Psoas muscle (tissue), 7 donors: ENCODE measurements at regions not wholly inside any gene's neighbourhood (a gene's known extent, or its start where the extent isn't known, plus 50 kb on each side); places are given as distances from the start of the nearest gene placed in this dataset.

Experiments
- ATAC-seq, 4 donors: fragments of 200-7000 bp; cut with Tn5 transposase; one replicate each; pipeline ENCODE4 v1.9.1; 2020; ENCODE audit warnings: moderate library complexity in 3 of 4, mild to moderate bottlenecking in 2 of 4
- DNase-seq, 2 donors: peaks; one replicate each; pipeline ENCODE4 v3.0.0-alpha.2; 2020
- H3K27ac ChIP-seq: fragments of 200-600 bp; one replicate; pipeline ENCODE4 v1.8.0; 2022
- H3K27me3 ChIP-seq, 3 donors: fragments of 200-600 bp in 1 of 3; one replicate each; pipeline versions ENCODE4 v1.6.1 to v1.8.0; 2013 to 2022; ENCODE audit warnings: low read length in 2 of 3, mild to moderate bottlenecking in 2 of 3, moderate library complexity in 1 of 3; ENCODE audit not compliant: insufficient read depth in 3 of 3
- H3K36me3 ChIP-seq, 2 donors: fragments of 200-600 bp in 1 of 2; one replicate each; pipeline versions ENCODE4 v1.6.1 to v1.8.0; 2013 to 2022; ENCODE audit warnings: low read depth in 1 of 2, mild to moderate bottlenecking in 1 of 2, moderate library complexity in 1 of 2; ENCODE audit not compliant: insufficient read depth in 1 of 2
- H3K4me1 ChIP-seq: fragments of 200-600 bp; one replicate; pipeline ENCODE4 v1.8.0; 2022
- H3K4me3 ChIP-seq: fragments of 200-600 bp; one replicate; pipeline ENCODE4 v1.8.0; 2022; ENCODE audit warnings: mild to moderate bottlenecking
- H3K9me3 ChIP-seq: fragments of 200-600 bp; one replicate; pipeline ENCODE4 v1.8.0; 2022
- CTCF ChIP-seq: fragments of 200-600 bp; IDR thresholded peaks from one replicate; pipeline ENCODE4 v1.8.0; 2022; ENCODE audit warnings: antibody characterized with exemption
- WGBS, 3 donors: extraction: QIAGEN DNeasy Blood & Tissue Kit; methylation state at CpG; one replicate each; pipeline versions ENCODE4 v1.1.6 to v1.1.7; 2013; 5-methylcytosine and 5-hydroxymethylcytosine counted together
- intact Hi-C, 2 donors: fragments of 100-400 bp; cut with DNase I; formaldehyde crosslinking; loops; one replicate each; pipeline versions ENCODE4 v1.11.0 to v1.14.2; 2022
- donor health status: healthy with polysubstance abuse.
- donor health status: DM: no; HTN: no; CAD: no; lungs with moderate emphysema.
- donor health status: Bipolar disorder and iron deficiency.
- donor health status: healthy.
- donor health status: DM: yes; HTN: yes; CAD: no.
- donor health status: DM: no; HTN: no; CAD: no.
- donor health status: DM: yes; HTN: yes; CAD: no.

- no peaks in the 10 kb centered on the region for H3K36me3 ChIP-seq
- ATAC-seq (no peak), DNase-seq (no peak)
- peaks cover 3% of the 10 kb centered on the region for H3K9me3 ChIP-seq
- 93 to 95% (median 95%) methylated on average over 1 of the region's 1 CpG for WGBS, 3 donors
- H3K27ac ChIP-seq: no peak overlapping the region
- no peak overlapping the region for H3K4me3 ChIP-seq
- H3K4me1 ChIP-seq: no peaks in the 10 kb centered on the region
- no peaks in the 10 kb centered on the region for H3K27me3 ChIP-seq
- no peak for TF ChIP-seq CTCF
- intact Hi-C loops: no loop called here
Observed at GRCh38 chr3:84825817-84826216, 133.0 kb upstream of the CADM2 start.

GRCh38 chr3:84830476-84830875 is 128.3 kb upstream of the CADM2 start:
- H3K4me1 ChIP-seq: no peaks in the 10 kb centered on the region
- no peak for TF ChIP-seq CTCF
- H3K9me3 ChIP-seq: peaks cover 3% of the 10 kb centered on the region
- intact Hi-C loops: no loop called here
- ATAC-seq (no peak), DNase-seq (no peak)
- no peak overlapping the region for H3K27ac ChIP-seq
- H3K27me3 ChIP-seq: no peaks in the 10 kb centered on the region
- WGBS, 3 donors: 90 to 93% (median 92%) methylated on average over 2 of the region's 2 CpGs
- no peak overlapping the region for H3K4me3 ChIP-seq
- no peaks in the 10 kb centered on the region for H3K36me3 ChIP-seq

- no peak overlapping the region for H3K4me3 ChIP-seq
- H3K36me3 ChIP-seq: no peaks in the 10 kb centered on the region
- H3K27me3 ChIP-seq: no peaks in the 10 kb centered on the region
- H3K4me1 ChIP-seq: no peaks in the 10 kb centered on the region
- DNase-seq (no peak), ATAC-seq (no peak)
- intact Hi-C loops: no loop called here
- no peak overlapping the region for H3K27ac ChIP-seq
- peaks cover 3% of the 10 kb centered on the region for H3K9me3 ChIP-seq
- WGBS, 3 donors: 82 to 91% (median 89%) methylated on average over 2 of the region's 2 CpGs
- no peak for TF ChIP-seq CTCF
Observed at GRCh38 chr3:84835366-84835765, 123.4 kb upstream of the CADM2 start.

- intact Hi-C loops: no loop called here
- Histone ChIP-seq H3K9me3 (no peaks in the 10 kb centered on the region), H3K27me3 (no peaks in the 10 kb centered on the region), H3K4me3 (no peak overlapping the region), H3K4me1 (no peaks in the 10 kb centered on the region), H3K36me3 (no peaks in the 10 kb centered on the region), H3K27ac (no peak overlapping the region)
- DNase-seq (no peak), ATAC-seq (no peak)
- WGBS, 3 donors: 12 to 20% (median 17%) methylated on average over 2 of the region's 2 CpGs
- TF ChIP-seq CTCF: no peak
Observed at GRCh38 chr3:84836961-84837360, 121.8 kb upstream of the CADM2 start.

- Histone ChIP-seq H3K27me3 (peaks cover 0 to 2% (median 0%) of the 10 kb centered on the region in 3 donors), H3K27ac (no peak overlapping the region), H3K9me3 (no peaks in the 10 kb centered on the region), H3K36me3 (no peaks in the 10 kb centered on the region), H3K4me1 (no peaks in the 10 kb centered on the region), H3K4me3 (no peak overlapping the region)
- WGBS, 3 donors: 92 to 94% (median 93%) methylated on average over 3 of the region's 3 CpGs
- DNase-seq (no peak), ATAC-seq (no peak)
- intact Hi-C loops: no loop called here
- no peak for TF ChIP-seq CTCF
Observed at GRCh38 chr3:84877092-84877491, 81.7 kb upstream of the CADM2 start.
